IMR-90 (cell line): ENCODE measurements at regions not wholly inside any gene's neighbourhood (a gene's known extent, or its start where the extent isn't known, plus 50 kb on each side); places are given as distances from the start of the nearest gene placed in this dataset.

Experiments used
- CEBPB ChIP-seq: IDR thresholded peaks from 2 replicates; pipeline ENCODE4 v1.6.1; 2012; ENCODE audit warnings: low read depth, low read length, improper control_type of control experiment
- CHD1 ChIP-seq: IDR thresholded peaks from 2 replicates; pipeline ENCODE4 v1.6.1; 2012; ENCODE audit warnings: low read depth, low read length, improper control_type of control experiment
- CTCF ChIP-seq: conservative IDR thresholded peaks from 2 replicates; pipeline ENCODE4 v1.5.1; 2012; ENCODE audit warnings: mild to moderate bottlenecking, low read depth, low read length, improper control_type of control experiment
- POLR2A ChIP-seq: IDR thresholded peaks from 2 replicates; pipeline ENCODE4 v1.6.1; 2012; ENCODE audit warnings: mild to moderate bottlenecking, low read depth, low read length

GRCh38 chr1:201636510-201636971 lies 97.6 kb downstream of the NAV1 start:
- no peak for TF ChIP-seq CTCF
- TF ChIP-seq CEBPB = peak; percentile 84
- TF ChIP-seq POLR2A = no peak
- TF ChIP-seq CHD1 = no peak
